HG02938 (cell line): ENCODE measurements at regions not wholly inside any gene's neighbourhood (a gene's known extent, or its start where the extent isn't known, plus 50 kb on each side); places are given as distances from the start of the nearest gene placed in this dataset.
"Not testable (repeated sequence)": the region's sequence is repeated elsewhere in the genome, so short reads cannot be mapped to it uniquely, and the experiment has no call there.

Source experiments
- ATAC-seq: cut with Tn5 transposase; IDR thresholded peaks from one replicate; pipeline ENCODE4 v1.9.1; 2021; ENCODE audit warnings: mild to moderate bottlenecking, moderate library complexity; ENCODE audit not compliant: unreplicated experiment

DNA sequence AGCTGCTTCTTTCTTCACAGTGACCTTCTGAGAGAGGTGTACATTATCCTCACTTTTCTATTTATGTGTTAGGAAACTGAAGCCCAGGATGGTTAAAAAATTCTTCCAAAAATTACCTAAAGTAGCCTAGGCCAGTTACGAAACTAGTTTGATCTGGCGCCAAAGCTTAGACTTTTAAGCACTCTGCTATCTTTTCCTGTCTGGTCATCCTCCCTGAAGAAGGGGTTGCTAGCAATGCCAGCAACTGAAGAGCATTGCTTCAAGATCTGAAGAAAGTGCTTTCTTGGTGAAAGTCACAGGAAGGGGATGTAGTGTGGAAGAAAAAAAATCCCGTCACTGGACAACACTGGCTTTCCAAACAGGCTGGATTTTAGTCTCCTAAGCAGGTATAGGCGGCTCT lies 618.8 kb upstream of the GRM7 start:
- ATAC-seq, result no peak

DNA sequence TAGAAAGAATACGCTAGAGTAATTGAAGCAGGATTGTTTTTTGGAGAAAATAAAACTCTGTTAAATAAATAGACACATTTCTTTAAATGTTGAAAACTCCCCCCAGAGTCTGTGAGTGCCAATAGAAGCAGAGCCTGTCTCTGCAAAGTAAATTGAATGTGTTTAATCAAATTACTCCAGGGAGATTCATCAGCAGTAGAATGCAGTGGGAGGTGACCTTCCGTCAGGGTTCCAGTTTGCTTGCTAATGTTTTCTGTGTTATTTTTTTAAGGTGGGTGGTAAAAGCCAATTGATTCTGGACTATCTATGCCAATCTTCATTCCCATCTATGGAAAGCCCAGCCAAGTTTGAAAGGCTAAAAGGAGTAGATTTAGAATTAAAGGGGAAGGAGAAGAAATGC lies 612.4 kb upstream of the GRM7 start:
- no peak for ATAC-seq

DNA sequence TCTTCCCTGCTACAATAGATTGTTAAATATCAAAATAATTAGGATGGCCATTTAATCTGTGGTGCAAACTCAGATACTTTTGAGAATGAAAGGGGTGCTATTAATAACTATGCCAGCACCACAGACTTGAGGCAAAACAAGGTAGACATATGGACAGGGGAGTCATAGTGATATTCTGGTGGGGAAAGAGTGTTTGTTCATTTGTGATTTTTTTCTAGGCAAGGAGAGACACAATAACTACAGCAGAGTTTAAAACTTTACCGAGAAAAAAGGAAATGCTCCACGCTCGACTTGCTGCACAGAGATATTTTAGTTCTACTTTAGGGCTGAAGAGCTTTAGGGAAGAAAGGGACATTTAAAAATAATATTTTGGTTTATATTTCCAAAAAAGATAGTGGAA lies 611.2 kb upstream of the GRM7 start:
- peak; percentile 55 for ATAC-seq

DNA sequence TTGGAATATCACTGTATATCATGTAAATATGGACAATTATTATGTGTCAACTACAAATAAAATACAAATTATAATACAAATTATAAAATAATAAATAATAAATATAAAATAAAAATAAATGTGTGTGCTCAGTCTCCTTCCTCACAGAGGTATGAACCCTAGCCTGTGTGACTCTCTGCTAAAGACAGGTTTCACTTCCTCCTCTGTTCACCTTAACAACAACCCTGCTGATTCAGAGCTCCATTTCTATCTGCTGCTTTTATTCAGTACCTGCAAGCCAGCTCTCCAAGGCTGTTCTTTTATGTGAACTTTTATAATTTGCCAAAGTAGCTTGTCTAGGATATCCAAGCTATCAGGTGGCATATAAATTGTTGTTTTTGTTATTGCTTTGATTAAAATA lies 610.7 kb upstream of the GRM7 start:
- ATAC-seq, result peak; percentile 97

DNA sequence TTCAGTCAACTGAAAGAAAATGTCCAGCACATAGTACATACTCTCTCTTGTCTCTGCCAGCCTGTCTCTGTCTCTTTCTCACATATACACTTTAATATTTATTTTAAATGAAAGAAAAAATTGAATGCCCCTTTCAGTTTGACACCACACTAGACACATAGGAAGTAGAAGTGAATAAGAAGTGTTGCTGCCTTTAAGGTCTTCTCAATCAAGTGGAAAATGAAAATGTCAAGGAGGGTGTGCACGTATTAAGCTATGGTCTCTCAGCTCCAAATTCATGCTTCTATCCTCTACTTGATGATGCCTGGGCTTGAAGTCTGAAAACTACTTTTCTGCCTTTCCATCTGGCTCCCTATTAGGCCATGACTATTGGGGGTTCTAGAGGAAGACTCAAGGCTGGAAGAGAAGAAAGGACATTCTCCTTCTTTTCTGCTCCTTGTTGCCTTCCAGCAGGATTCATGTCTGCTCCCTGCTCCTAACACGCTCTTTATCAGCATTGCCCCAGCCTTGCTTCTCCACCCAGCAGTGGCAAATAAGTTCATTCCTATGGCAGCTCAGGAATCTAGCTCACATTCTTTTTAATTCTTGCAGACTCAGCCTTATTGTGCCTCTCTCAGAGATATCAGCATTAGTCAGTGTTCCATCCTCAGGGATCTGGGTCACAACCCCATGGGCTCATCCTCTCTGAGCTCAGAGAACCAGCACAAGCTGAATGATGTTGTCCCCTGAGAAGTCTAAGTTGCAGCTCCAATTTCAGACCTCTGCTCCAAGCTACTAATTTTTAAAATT lies 609.1 kb upstream of the GRM7 start:
- no peak for ATAC-seq

DNA sequence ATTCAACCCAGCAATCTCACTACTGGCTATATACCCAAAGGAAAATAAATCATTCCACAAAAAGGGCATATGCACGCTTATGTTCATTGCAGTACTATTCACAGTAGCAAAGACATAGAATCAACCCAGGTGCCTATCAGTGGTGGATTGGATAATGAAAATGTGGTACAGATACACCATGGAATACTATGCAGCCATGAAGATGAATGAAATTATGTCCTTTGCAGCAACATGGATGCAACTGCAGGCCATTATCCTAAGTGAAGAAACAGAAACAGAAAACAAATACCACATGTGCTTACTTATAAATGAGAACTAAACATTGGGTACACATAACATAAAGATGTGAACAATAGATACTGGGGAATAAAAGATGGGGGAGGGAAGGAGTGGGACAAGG lies 606.4 kb upstream of the GRM7 start:
- no peak for ATAC-seq

DNA sequence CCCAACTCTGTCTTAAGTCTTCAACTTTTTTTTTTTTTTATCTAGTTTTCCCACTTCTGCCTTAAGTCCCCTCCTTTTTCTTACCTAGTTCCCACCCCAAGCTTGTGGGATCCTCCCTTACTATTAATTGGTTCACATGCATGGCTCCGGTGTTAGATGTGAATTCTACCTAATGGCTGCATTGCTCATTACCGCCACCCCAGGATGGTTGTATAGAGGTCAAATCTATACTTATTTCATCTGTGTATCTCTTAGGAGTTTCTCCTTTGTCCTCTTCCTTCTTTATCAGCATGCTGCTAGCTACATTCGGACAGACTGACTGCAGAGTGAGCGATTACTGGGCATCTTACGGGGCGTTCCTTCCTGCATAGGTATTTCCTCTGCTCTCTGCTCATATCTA lies 605.7 kb upstream of the GRM7 start:
- no peak for ATAC-seq

DNA sequence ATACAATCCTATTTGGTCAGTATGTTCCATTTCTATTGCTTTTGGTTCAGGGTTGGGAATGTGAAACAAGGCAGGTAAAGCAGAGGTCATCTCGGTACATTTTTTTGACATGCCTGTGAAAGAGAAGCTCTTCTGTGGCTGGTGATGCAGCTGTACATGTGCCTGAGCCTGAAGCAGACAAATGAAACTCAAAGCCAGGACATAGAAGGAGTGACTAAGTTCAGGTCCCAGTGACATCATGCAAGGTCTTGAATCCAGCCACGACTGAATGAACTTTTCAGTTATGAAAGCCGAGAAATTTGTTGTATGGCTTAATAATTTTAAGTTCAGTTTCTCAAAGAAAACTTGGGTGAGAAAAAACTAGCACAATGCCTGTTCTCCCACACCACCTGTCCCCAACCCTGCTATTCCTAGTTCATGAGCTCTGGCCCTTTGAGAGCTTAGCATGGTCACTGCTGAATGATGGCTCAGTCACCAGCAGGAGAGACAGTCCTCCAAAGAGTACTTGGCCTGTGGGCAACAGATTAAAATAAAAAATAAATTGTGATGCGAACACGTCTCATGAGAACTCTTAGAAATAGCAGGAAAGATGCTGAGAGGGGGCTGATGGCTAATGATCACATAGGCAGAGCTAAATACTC lies 600.2 kb upstream of the GRM7 start:
- peak; percentile 76 for ATAC-seq

DNA sequence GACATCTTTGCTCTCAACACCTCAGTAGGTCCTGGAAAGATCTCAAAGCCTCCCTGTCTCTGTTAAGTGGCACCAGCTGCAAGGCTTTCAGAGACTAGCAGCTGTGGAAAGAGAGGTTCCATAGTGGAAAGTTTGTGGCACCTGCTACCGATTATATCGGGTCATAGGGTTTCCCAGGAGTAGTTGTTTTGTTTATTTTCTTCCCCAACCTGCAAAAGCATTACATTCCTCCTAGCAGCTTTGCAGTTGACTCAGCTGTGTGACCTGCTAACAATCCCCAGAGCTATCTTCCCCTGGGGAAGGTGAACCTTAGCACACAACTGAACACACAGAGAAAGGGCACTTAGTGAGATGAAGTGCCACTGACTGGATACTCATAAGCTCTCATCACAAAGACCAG lies 598.9 kb upstream of the GRM7 start:
- ATAC-seq, result no peak

DNA sequence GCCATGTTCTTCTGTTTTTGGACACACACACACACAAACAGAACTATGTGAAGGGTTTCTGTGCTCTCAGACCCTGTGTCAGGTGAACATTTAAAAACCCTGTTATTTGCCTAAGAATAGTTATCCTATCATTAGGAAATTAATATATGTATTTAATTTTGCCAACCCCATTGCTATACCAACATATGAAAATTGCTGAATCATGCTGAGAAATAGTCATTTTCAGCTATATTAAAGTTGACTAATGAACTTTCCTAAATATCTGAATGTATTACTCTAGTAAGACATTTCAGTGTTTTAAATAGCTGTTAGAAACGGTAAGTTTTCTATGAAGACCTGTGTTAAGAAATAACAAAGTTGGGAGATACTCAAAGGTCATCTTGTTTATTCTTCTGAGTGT lies 596.9 kb upstream of the GRM7 start:
- no peak for ATAC-seq

DNA sequence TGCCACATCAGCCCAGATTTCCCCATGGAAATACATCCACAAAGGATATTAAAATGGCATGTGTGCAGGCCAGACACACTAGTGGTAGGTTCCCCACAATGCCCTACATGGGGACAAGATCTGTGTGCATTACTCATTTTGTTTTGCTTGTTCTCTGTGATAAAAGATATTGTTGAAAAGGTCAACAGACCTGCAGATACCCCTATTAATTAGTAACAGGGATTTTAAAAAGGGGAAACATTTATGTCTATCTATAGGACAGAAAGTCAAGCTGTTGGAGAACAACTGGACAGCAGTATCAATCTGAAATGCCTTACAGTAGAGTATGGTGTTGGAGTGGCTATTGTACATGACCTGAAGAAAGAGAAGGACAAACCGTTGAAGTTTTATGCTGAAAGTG lies 596.0 kb upstream of the GRM7 start:
- ATAC-seq, result no peak

DNA sequence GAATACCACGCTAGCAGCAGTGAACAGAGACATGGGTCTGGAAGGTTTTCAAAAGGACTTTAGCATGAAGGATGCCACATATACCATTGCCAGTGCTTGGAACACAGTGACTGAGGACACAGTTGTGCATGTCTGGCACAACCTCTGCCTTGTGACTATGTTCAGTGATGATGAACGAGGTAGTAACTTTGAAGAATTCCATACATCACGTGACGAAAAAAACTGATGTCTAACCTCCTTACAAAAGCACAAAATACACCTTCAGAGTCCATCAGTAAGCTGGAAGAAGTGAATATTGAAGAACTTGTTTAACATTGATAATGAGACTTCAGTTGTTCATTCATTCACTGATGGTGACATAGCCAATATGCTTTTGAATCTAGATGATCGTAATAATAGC lies 594.8 kb upstream of the GRM7 start:
- no peak for ATAC-seq

DNA sequence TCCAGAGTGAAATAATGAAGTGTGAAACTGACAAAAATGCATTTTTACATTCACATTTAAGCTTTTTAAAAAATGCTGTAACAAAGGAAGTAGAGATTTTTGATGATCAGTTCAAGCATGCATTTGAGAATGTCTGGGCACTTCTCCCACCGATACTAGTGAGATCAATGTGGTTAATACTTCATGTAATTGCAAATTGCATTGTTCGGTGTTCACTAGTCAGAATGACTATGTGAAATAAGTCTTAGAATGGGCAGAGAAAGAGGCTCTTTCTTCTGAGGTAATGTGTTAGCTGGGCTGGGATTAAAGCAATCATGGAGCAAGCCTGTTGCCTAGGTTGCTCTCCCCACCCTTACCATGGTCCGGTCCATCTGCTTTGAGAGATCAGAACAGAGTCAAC lies 587.0 kb upstream of the GRM7 start:
- no peak for ATAC-seq

DNA sequence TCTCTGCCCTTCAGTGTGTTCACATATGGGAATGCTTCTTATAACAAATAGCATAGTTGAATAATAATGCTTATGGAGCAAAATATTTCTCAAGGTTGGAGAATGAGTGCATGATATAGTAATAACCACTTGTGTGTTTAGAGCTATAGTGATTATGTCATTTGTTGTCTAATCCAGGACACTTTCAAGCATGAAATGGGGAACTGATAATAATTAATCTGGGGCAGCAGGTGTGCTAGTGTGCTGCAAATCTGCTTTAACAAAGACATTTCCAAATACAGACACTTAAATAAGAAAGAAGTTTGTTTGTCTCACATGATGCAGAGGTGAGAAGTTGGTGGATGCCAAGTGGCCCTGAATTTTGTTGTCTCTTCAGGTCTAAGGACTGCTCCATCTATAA lies 579.3 kb upstream of the GRM7 start:
- ATAC-seq, result peak; percentile 67

DNA sequence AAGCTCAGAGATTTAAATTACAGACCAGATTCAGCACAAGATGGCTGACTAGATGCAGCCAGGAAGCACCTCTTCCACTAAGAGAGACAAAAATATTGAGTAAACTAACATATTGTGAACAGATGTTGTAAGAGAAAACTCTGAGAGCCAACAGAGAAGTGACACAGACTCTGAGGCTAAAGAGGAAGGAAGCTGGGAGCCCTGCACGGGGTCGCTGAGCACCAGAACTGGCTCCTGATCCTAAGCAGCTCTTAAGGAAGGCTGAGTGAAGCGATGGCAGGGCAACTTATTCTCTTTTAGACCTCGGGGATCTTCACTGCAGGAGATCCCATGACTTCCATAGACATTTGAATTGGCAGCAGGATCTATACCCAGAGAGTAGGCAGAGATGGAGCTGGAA lies 578.0 kb upstream of the GRM7 start:
- ATAC-seq, result no peak

DNA sequence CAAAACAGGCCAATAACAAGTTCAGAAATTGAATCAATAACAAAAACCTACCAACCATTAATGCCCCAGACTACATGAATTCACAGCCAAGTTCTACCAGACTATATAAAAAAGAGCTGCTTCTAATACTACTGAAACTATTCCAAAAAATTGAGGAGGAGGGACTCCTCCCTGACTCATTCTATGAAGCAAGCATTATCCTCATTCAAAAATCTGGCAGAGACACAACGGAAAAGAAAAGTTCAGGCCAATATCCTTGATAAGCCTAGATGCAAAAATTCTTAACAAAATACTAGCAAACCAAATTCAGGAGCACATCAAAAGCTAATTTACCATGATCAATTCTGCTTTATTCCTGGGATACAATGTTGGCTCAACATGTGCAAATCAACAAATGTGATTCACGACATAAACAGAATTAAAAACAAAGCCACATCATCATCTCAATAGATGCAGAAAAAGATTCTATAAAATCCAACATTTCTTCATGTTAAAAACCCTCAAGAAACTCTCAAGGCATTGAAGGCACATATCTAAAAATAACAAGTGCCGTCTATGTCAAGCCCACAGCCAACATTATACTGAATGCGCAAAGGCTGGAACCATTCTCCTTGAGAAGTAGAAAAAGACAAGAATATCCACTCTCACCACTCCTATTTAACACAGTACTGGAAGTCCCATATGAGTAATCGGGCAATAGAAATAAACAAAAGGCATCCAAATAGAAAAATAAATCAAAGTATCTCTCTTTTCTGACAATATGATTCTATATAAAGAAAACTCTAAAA lies 573.6 kb upstream of the GRM7 start:
- ATAC-seq, result no peak

DNA sequence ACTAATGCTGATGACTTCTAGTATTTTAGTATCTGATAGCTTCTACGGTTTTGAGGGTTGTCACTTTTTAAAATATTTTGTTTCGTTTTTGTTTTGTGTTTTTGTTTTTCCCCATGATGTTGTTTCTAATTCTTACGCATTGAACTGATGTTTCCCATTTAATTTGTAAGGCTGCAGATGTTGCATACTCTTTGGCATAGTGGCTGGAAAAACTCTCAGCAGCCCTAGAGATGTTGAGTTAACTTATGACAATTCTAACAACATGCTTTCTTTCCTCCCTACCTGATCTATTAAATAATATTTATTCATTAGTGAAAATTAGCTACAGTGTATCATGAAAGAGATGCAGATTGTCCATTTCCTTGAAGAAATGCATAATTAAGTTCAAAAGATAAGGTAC lies 559.3 kb upstream of the GRM7 start:
- no peak for ATAC-seq

DNA sequence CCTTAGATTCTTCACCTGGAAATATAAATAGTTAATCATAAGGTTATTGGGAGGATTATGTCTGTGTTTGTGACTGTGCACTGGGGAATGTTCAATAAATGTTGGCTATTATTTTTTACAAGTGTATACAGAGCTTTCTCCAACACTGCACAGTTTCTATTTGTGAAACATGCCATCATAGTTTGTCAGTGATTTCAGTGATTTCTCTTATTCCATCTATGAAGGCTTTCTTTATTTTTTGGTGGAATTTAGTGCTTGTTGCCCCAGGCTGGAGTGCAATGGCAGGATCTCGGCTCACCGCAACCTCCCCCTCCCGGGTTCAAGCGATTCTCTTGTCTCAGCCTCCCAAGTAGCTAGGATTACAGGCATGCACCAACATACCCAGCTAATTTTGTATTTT lies 545.0 kb upstream of the GRM7 start:
- ATAC-seq, result no peak

DNA sequence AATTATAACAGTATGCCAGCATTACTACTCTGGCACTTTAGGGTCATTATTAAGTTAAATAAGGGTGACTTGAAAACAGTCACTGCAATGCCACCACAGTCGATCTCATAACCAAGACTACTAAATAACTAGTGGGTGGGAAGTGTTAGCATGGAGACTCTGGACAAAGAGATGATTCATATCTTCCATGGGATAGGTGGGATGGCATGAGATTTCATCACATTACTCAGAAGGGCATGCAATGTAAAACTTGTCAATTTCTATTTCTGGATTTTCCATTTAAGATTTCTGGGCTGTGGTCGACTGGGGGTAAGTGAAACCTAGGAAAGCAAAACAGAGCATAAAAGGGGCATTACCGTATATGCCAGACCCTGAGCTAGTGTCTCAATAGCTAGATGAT lies 538.9 kb upstream of the GRM7 start:
- no peak for ATAC-seq

DNA sequence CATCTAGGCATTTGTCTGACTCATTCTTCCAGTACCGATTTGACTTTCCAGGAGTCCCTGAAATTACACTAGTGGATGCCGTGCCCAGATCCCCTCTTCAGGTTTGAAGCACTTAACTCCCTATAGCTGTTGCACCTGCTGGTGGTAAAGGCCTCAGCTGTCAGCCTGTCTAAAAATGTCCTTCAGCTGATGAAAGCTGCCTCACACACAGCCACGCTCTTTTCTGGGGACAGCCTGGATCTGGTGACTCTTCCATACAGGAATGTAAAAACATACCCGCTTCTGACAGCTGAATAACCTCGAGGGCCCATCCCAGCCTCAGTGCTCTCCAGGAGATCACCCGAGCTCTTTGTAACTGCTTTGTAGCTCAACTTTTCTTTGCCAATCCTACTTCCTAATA lies 534.1 kb upstream of the GRM7 start:
- no peak for ATAC-seq

DNA sequence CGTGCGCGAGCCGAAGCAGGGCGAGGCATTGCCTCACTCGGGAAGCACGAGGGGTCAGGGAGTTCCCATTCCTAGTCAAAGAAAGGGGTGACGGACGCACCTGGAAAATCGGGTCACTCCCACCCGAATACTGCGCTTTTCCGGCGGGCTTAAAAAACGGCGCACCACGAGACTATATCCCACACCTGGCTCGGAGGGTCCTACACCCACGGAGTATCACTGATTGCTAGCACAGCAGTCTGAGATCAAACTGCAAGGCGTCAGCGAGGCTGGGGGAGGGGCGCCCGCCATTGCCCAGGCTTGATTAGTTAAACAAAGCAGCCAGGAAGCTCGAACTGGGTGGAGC lies 520.0 kb upstream of the GRM7 start:
- not testable (repeated sequence) for ATAC-seq

DNA sequence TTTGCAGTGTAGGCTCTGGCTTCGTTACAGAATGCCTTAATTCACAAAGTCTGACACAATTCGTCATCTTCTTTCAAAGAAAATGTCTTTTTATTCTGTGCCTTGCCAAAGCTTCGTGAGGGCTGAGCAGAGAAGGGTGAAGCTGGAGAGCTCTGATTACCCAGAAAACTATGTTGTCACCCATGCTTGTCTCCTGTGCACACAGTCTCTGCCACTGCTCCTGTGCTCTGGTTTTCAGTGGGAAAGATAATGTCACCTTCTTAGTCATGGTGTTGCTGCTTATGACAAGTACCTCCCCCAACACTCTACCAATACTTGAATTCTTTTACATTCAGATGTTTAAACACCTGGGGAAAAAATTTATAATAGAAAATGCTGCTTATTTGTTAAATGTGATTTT lies 509.2 kb upstream of the GRM7 start:
- no peak for ATAC-seq
